SKM-1 treated with dmso at 0.1 percent for 144 hours (cell line): ENCODE measurements at regions not wholly inside any gene's neighbourhood (a gene's known extent, or its start where the extent isn't known, plus 50 kb on each side); places are given as distances from the start of the nearest gene placed in this dataset.

ENCODE experiments used
- DNase-seq: peaks from one replicate; lab custom pipeline; 2025; ENCODE audit not compliant: unreplicated experiment; lab: John Stamatoyannopoulos, UW

DNA sequence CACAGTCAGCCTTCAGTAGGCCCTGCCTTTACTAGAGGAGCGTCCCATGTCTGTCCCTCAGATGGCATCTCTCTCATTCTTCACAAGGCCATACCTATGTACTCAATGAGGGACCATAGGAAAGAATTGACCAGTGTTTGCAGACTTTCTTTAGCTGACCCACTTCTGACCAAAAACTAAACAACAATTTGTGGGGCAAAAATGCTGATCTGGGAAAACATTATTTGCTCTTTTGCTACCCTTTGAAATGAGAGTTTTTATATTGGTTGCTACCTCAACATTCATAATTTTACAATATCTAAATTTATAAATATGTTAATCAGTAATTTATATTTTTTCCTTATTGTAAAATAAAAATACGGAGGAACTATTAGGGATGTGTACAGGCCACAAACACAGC is 539.4 kb upstream of the GJE1 start:
- no peak for DNase-seq

DNA sequence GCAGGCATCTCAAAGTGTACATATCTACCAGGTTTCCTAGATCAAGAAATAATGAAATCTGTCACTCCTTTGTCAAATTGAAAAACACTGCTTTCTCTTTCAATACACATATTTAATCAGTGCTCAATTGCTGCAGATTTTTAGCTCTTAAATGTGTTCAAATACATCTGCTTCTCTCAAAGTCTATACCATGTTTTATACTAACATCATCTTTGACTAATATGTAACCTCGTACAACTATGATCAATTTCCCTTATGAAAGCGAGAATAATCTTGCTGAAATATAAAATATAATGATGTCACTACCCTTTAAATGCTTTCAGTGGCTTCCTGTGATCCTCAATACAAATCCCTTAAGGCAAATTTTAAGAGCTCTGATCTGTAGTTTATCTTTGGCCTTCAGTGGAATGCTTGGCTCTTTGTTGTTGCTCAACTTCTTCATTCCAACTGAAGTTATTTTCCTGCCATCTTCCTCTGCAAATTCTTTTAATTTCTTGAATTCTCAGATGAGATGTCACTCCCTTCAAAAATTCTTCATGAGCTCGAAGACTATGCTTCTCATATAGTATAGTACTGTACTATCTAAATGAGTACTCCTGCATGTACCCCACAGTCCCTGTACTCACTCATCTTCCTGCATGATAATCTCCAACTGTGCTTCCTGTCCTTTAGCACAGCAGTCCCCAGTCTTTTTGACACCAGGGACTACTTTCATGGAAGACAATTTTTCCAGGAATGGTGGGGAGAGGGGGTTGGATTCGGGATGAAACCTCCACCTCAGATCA is 545.1 kb upstream of the GJE1 start:
- no peak for DNase-seq

DNA sequence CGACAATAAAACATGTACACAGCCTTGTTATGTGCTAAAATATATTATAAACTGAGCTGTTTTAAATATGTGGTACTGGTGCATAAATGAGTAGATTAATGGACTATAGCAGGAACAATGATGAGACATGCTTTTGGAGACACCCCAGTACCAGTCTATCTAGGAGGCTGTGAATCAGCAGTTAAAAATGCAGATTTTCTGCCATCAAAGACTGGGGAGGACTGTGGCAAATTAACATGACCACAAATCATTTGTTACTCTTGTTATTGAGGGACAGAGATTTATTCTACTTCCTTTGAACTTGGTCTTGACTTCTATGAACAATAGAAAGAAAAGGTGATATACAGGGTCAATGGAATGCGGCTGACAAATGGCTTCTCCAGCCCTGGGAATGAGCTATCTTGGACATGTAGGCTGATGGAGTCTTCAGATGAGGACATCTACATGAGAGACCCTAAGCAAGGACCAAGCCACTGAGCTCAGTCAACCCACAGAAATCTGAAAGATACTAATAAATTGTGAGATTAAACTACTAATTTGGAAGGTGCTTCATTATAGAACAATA is 551.7 kb upstream of the GJE1 start:
- no peak for DNase-seq

DNA sequence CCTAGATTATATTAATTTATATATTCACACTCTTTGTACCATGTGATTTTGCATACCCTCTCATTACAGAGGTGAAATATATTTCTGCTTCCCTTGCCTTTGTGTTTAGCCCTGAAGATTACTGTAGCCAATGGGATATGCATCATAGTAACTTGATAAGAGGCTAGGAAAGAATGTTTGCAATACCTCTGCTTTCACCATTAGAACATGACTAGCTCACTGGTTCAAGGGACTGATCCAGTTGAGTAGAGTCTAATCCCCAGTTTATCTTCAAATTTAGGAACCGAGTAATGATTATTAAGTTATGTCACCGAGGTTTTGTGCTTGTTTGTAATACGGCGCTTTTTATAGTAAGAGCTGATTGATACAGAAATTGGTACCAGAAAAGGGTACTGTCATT is 552.6 kb upstream of the GJE1 start:
- DNase-seq, result no peak

DNA sequence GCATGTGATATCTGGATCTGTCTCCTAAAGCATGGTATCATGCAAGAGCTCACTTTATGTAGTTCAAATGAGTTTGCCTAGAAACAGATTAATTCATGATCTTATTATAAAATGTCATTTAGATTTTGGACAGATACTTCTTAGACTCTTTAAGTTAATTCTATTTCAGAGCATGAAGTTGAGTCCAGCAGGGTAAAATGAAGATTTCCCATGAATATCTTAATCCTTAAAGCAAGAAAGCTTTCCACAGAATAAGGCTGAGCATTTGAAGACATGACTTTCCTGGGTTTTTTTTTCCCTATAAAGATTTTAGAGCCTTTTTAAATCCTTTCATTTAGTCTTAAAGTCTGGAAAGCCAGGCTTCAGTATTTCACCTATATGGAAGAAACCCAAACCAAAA is 556.0 kb upstream of the GJE1 start:
- no peak for DNase-seq

DNA sequence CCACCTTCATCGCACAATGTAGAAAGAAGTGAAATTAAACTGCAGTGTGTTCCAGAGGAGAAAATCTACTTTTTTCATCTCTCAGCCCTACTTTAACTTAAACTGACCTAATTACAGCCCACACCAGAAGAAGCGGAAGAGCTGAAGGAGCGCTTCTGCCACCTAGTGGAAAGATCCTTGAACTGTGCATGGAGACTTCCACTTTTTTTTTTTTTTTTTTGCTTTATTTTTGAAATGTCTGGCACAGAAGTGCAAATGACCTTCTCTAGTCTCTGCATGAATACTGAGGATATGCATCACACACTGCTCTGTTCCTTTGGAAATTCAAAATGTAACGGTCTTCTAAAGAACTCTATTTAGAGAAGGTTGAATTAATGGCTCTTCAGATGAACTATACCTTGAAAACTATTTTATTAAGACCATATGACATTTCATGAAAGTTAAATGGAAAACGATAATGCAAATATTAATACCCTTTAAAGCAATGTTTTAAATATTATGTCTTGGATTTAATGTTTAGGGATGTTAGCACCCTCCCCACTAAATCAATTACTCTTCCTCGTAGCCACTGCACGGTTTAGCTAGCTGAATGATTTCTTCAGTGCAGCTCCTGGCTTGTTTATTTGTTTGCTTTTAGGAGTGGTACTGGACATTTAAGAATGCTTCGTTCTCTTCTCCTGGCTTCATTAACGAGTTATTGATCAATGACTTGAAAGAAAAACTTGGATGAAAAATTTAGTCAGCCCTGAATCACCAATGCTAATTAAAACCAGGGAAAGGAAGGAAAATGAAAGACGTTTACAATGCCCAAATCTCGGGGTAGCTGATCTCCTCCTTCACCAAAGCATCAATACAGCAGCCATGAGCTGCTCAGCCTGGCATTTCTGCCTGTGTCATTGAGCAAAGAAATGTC is 569.6 kb upstream of the GJE1 start:
- peak; percentile 56 for DNase-seq

DNA sequence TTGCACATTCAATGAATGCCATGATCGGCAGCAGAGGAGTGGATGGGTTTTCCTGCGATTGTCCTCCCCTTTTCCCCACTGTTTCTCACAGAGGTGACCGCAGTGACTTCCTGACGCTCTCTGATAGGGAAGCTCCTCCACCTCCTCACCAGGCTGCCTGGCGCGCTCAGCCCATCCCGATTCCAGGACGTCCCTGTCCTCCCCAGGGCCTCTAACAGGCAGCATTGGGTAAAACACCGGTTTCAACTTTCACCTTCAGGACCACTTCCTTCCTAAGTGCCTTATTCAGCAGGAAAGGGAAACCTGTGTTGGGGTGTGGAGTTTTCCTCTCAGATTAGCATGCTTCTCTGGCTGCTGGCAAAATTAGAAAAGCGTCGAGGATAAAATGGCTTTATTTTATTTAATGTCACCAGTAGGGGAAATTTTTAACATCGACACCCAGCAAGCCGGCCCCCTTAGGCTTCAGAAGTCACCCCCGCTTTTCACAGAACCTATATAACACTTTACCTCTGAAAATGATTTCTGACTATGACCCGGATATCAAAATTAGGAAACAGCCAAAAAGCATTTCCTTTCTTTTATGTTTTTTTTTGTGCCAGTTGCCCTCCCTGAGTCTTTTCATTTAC is 570.4 kb upstream of the GJE1 start:
- DNase-seq, result no peak

DNA sequence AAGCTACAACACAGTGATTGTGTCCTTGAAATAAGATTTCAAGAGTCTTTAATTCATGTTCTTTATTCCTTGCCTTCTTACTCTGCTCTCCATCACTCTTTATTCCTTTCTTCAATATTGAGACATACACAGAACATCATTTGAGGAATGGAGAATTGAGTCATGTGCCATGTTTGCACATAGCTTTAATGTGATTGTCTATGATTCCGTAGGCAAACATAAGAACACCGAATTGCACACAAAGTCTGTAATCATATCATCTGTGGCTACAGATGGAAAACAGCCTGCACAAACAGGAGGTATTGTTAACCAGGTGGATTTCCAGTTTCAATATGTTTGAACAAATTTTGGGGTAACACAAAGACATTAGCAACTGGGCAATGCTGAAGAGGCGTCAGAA is 571.6 kb upstream of the GJE1 start:
- no peak for DNase-seq

DNA sequence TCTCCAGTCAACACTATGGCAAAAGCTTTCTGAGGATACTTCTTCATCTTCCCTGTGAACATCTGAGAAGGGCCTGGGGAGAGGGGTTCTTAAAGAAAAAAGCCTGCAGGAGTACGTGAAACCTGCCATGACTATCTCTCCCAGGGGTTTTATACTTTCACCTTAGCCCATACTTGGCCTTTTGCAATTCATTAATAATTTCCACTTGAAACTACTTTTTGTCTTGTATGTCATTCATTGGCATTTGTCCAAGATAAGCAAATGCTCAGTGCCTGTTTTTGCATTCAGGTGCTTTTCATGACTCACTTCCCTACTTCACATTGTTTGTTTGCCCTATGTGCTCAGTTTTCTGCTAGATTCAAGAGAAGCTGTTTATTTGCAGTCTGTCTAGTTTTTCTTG is 580.3 kb upstream of the GJE1 start:
- no peak for DNase-seq

DNA sequence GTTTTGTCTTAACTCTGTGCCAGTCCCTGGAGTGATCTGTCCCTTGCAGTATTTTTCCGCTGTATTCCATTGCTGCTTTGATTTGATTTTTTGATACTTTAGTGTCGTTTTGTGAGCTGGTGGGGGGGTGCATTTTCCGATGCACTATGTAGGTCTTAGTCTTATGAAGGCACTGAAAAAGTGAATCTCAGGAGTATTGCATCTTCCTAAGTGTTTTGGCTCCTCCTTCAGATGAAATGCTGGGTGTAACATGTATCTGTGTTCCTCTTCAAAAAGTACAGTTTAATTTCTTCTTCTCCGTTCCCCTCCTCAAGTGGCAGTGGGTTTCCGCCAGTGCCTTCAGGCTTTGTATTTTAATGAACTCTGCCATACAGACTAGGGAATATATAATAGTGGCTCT is 580.7 kb upstream of the GJE1 start:
- no peak for DNase-seq

DNA sequence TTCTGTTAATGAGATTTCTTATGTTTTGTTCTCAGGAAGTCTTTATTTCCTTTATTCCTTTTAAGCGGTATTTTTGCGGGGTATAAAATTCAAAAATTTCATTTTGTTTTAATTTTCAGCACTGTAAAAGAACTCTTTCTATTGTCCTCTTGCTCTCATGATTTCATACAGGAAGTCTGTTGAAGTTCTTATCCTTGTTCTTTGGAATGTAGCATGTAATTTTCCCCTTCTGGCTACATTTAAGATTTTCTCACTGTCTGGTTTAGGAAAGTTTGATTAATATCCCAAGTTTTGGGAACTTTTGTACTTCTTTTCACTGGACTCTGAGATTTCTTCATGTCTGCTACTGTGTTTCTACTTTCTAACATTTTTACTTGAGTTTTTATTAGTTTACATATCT is 581.4 kb upstream of the GJE1 start:
- DNase-seq, result no peak

DNA sequence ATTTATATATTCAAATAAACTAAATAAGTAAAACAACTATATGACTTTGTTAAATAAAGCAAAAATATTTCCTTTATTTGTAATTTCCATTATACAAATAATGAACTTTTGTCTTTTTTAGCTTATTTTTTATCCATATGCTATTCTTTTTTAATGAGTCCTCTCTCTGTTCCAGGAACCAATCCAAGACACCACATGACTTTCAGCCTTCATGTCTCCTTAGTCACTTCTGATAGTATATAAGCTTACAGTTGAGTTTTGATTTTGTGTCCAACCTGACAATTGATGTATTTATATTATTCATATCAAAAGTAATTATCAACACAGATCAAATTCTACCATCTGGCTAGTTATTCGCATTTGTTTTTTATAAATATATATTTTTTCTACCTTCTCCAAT is 582.3 kb upstream of the GJE1 start:
- no peak for DNase-seq

DNA sequence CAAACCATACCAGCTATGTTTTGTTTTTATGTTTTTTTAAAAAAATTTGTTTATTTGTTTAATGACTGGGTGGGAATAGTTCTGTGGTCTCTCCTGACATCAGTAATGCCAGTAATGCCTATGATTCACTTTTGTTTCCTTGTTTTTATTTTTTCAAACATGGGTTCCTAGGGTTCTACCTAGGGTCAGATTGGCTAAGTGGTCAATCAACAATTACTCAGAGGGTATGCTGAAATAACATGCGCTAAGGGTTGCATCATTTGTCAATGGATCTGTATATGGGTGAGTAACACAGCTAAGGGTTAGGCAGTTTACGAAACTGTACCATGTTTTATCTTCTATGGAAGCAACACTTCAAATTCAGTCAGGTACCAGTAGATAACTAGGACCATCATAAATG is 583.8 kb upstream of the GJE1 start:
- no peak for DNase-seq

DNA sequence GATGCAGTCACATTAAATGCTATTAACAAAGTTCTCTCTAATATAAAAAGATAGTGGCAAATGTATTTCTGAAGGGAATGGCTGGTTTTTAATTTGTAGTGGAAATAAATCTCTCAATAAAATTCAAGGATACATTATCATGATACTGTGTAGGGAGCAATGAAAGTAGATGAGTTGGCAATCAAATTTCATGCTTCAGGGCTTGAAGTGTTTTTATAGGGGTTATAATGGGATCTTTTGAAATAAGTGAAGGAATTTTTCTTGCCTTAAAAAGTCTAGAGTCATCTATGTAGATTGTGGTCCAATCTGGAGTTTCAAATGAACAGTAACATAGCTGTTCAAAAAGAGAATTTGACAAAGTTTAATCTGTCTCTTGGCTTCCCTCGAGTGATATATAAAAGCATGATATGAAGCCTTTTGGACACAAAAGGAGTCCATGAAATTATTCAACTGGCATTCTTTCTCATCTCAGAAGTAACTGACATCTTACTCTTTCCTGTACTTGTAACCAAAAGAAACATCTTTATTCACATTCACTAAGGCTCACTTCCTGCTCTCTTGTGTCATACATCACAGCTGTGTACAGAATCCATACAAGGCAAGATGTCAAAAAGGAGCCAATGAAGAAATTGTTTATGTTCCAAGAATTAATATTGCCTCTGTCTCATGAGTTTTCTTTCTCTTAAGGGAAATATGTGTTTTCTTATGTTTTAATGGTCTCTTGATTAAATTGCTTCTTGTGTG is 591.0 kb upstream of the GJE1 start:
- DNase-seq, result no peak

DNA sequence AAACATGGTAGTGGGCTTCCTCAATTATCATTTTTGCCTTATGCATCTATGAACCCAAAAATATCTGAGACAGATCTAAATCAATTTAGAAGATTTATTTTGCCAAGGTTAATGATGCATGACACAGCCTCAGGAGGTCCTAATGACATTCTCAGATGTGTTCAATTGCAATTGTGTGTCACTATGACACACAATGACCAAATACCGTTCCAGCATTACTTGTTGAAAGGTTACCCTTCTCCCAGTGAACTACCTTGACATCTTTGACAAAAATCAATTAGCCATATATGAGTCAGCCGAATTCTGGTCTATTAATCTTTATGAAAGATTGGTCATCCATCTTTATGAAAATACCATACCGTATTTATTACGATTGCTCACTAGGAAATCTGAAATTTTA is 592.5 kb upstream of the GJE1 start:
- DNase-seq, result no peak

DNA sequence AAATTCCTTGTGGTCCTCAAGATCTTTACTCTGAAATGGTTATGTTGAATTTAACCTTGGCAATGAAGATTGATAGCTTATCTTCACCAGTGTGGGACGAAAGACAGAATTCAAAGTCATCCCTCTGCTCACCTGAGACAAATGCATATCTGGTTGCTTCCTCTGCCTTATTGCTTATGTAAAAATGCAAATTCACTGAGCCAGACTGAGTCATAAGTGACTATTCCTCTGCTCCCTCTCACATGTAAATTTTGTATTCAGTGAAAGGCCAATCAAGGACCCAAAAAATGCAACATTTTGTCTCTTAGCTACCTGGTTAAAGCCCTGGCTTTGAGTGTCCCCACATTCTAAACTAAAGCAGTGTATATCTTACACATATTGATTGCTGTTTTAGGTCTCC is 593.1 kb upstream of the GJE1 start:
- DNase-seq, result no peak

DNA sequence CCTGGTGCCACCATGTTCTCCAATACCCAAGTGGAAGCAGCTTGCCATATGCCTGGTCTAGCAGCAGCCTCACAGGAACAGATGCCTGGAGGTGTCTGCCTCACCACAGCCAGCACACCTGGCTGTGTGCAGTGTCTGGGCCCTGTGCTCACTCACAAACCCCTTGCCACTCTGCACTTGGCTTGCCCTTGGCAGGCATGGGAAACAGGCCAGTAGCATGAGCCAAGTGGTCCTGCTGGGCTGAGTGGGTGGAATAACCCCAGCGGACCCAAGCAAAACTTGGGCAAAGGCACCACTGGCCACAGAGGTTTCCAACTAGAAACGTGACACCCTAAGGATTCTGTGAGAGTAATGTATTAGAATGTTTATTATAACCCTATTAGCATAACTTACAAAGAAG is 600.5 kb upstream of the GJE1 start:
- DNase-seq, result no peak

DNA sequence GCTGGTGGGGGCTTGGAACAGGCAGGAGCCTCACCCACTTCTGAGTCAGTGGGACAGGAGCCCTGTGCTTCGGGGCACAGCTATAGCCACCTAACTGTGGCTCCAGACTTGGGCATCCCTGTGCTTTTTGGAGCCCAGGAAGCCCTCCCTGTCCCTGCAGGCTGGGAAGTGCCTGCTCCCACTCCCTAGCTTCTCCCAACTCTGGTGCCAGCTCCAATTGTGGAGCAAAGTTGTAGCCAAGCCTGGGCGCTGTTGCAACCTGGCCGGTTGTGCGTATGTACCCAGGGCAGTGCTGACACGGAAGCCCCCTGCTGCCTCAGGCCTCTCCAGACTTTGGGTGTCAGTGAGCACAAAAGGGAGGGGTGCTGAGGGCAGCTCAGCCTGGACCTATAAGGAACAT is 601.7 kb upstream of the GJE1 start:
- DNase-seq, result no peak

DNA sequence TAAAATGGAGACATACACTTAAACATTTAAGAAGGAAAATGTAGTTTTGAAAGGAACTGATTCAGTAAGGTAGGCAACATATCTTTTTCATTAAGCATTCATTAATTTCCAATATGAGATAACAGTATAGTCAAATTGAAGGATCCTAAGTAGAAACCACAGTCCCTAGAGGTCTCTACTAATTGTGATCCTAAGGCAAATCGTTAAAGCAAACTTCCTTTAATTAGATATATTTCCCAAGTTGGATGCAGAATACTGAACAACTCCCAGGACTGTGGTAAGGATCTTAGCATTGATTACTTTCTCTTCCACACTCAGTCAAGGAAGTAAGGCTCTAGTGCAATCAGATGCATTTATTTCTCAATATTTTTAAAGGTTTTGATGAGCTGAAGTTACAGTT is 604.1 kb upstream of the GJE1 start:
- DNase-seq, result no peak

DNA sequence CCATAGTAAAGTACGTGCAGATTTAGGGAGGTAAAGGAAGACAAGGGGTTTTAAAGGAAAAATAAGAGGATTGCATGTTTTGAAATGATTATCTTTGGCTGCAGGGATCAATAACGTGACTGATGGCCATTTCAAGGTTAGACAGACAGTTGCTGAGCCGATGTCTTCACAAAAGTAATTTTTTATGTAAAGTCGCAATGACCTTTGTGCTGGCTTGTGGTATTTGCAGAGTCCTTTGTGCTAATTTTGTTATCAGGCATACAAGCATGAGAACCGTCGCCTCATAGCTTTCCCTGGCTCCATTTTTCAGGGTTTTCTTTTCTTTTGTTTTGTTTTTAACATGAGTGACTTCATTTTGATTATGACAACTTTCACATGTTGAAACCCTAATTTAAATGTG is 605.7 kb upstream of the GJE1 start:
- DNase-seq, result no peak

DNA sequence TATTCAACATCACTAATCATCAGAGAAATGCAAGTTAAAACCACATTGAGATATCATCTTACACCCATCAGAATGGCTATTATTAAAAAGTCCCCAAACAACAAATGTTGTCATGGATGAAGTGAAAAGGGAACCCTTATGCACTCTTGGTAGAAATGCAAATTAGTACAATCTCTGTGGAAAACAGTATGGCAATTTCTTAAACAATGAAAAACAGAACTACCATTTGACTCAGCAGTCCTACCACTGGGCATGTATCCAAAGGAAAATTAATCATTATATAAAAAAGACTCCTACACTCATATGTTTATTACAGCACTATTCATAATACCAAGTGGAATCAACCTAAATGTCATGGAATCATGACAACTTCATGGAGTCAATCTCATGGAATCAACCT is 611.3 kb upstream of the GJE1 start:
- DNase-seq, result no peak
